ENCODE measurements at regions not wholly inside any gene's neighbourhood (a gene's known extent, or its start where the extent isn't known, plus 50 kb on each side); places are given as distances from the start of the nearest gene placed in this dataset.

GRCh38 chr1:88134983-88135921 is 548.8 kb upstream of the PKN2 start:
- no peak for ATAC-seq
- no peak for TF ChIP-seq GLIS3 (CRISPR knock-in tag; IDR thresholded peaks at IDR 0.05)
- TF ChIP-seq ZC3H10 (CRISPR knock-in tag; IDR thresholded peaks at IDR 0.05): no peak
- TF ChIP-seq ZNF565 (CRISPR knock-in tag; conservative IDR thresholded peaks at IDR 0.05; ENCODE audit: low read depth): no peak
- no peak for TF ChIP-seq CREB5 (CRISPR knock-in tag; IDR thresholded peaks at IDR 0.05; ENCODE audit: low read depth)
- no peak for TF ChIP-seq ZNF70 (CRISPR knock-in tag; IDR thresholded peaks at IDR 0.05)
- no peak for TF ChIP-seq PPARA (CRISPR knock-in tag; IDR thresholded peaks at IDR 0.05; ENCODE audit: borderline replicate concordance)
- TF ChIP-seq TOX (CRISPR knock-in tag; IDR thresholded peaks at IDR 0.05; ENCODE audit: borderline replicate concordance): no peak
- no peak for TF ChIP-seq ARNTL (CRISPR knock-in tag; IDR thresholded peaks at IDR 0.05; ENCODE audit: borderline replicate concordance, low read depth)
- TF ChIP-seq OSR1 (CRISPR knock-in tag; IDR thresholded peaks at IDR 0.05): no peak
- TF ChIP-seq TSHZ2 (CRISPR knock-in tag; IDR thresholded peaks at IDR 0.05): no peak
- TF ChIP-seq ZFP3 (CRISPR knock-in tag; IDR thresholded peaks at IDR 0.05): no peak
- no peak for TF ChIP-seq PATZ1 (CRISPR knock-in tag; IDR thresholded peaks at IDR 0.05; ENCODE audit: borderline replicate concordance)
- no peak for TF ChIP-seq CSRNP3 (CRISPR knock-in tag; IDR thresholded peaks at IDR 0.05)

GRCh38 chr1:88139633-88140032 is 544.4 kb upstream of the PKN2 start:
- no peak for TF ChIP-seq RARB (CRISPR knock-in tag; IDR thresholded peaks at IDR 0.05)
- ATAC-seq: no peak

- ATAC-seq: no peak
- no peak for TF ChIP-seq CSDC2 (CRISPR knock-in tag; IDR thresholded peaks at IDR 0.05)
- TF ChIP-seq TSHZ2 (CRISPR knock-in tag; IDR thresholded peaks at IDR 0.05): no peak
- TF ChIP-seq ZNF8 (CRISPR knock-in tag; IDR thresholded peaks at IDR 0.05): no peak
- no peak for TF ChIP-seq ZC3H10 (CRISPR knock-in tag; IDR thresholded peaks at IDR 0.05)
- TF ChIP-seq RARB (CRISPR knock-in tag; IDR thresholded peaks at IDR 0.05): no peak
- TF ChIP-seq TCF4 (CRISPR knock-in tag; IDR thresholded peaks at IDR 0.05; ENCODE audit: borderline replicate concordance): no peak
- no peak for TF ChIP-seq CREB5 (CRISPR knock-in tag; IDR thresholded peaks at IDR 0.05; ENCODE audit: low read depth)
- no peak for TF ChIP-seq ZFP3 (CRISPR knock-in tag; IDR thresholded peaks at IDR 0.05)
- TF ChIP-seq GLIS3 (CRISPR knock-in tag; IDR thresholded peaks at IDR 0.05): no peak
- no peak for TF ChIP-seq PPARA (CRISPR knock-in tag; IDR thresholded peaks at IDR 0.05; ENCODE audit: borderline replicate concordance)
- no peak for TF ChIP-seq OSR1 (CRISPR knock-in tag; IDR thresholded peaks at IDR 0.05)
- TF ChIP-seq BACH2 (CRISPR knock-in tag; IDR thresholded peaks at IDR 0.05; ENCODE audit: borderline replicate concordance): no peak
- TF ChIP-seq ARNTL (CRISPR knock-in tag; IDR thresholded peaks at IDR 0.05; ENCODE audit: borderline replicate concordance, low read depth): no peak
- TF ChIP-seq CSRNP3 (CRISPR knock-in tag; IDR thresholded peaks at IDR 0.05): no peak
- no peak for TF ChIP-seq SNAI2 (CRISPR knock-in tag; IDR thresholded peaks at IDR 0.05)
- TF ChIP-seq ZNF70 (CRISPR knock-in tag; IDR thresholded peaks at IDR 0.05): no peak
- TF ChIP-seq ZFP30 (CRISPR knock-in tag; IDR thresholded peaks at IDR 0.05): no peak
Observed at GRCh38 chr1:88140325-88140724, 543.7 kb upstream of the PKN2 start.
